ENCODE measurements at regions not wholly inside any gene's neighbourhood (a gene's known extent, or its start where the extent isn't known, plus 50 kb on each side); places are given as distances from the start of the nearest gene placed in this dataset.

DNA sequence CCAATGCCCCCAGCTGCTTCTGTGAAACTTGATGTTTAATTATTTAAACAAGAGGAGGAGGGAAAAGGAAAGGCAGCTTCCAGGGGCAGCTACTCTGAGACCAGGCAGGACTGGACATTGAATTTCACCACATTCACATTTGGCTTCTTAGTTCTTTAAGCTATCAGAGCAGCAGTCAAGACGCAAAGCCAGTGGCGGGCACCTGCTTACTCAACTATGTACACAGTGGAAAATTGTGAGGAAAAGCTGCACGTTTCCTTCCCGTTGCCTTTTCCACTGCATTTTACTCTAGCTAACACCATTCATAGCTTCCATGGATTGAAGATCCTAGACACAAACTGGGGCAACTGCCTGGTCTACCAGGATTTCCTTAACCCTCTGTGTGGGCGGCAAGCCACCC, 200.3 kb downstream of the ERCC6L2 start:
- 98% methylated on average over 5 of the region's 5 CpGs for WGBS
- H3K4me1 ChIP-seq (ENCODE audit: control insufficient read depth in 2 of 2, insufficient read depth in 2 of 2, low read length in 2 of 2) = no peaks in the 10 kb centered on the region

DNA sequence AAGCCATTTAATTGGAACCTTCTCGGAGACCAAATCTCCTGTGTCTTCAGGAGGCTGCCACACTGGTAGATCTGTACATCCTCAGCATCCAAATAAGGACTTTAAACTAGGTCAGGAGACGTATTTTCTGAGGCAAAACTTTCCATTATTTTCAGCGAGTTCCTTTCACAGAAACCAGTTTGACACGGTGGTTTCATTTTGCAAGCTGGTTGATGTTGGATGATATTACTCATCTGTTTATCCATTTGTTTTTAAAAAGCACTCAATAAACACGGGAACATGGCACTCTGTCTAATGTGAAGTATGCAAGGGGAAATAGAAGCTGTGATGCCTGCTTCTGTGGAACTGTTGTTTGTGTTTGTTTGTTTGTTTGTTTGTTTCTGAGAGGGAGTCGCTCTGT, 199.6 kb downstream of the ERCC6L2 start:
- H3K4me1 ChIP-seq (ENCODE audit: control insufficient read depth in 2 of 2, insufficient read depth in 2 of 2, low read length in 2 of 2) = no peaks in the 10 kb centered on the region
- no peaks in the 10 kb centered on the region for H3K9me3 ChIP-seq (ENCODE audit: control insufficient read depth in 2 of 2, insufficient read depth in 1 of 2, low read length in 1 of 2)
- H3K36me3 ChIP-seq (ENCODE audit: control insufficient read depth in 2 of 2, insufficient read depth in 2 of 2, low read length in 1 of 2) = no peaks in the 10 kb centered on the region
- no peak overlapping the region for H3K4me3 ChIP-seq (ENCODE audit: low read length in 2 of 2)
- DNase-seq (ENCODE audit: low read depth in 6 of 9, low spot score in 9 of 9) = no peak
- 93% methylated on average over 6 of the region's 6 CpGs for WGBS
- H3K27me3 ChIP-seq (ENCODE audit: control insufficient read depth in 2 of 2, insufficient read depth in 1 of 2, low read length in 1 of 2) = no peaks in the 10 kb centered on the region
- no peak overlapping the region for H3K27ac ChIP-seq (ENCODE audit: low read depth in 1 of 2, low read length in 1 of 2)

More for the DNA sequence above, 200.3 kb downstream of the ERCC6L2 start:
- no peak for DNase-seq (ENCODE audit: low read depth in 6 of 9, low spot score in 9 of 9)
- H3K9me3 ChIP-seq (ENCODE audit: control insufficient read depth in 2 of 2, insufficient read depth in 1 of 2, low read length in 1 of 2) = no peaks in the 10 kb centered on the region
- H3K36me3 ChIP-seq (ENCODE audit: control insufficient read depth in 2 of 2, insufficient read depth in 2 of 2, low read length in 1 of 2) = no peaks in the 10 kb centered on the region
- H3K4me3 ChIP-seq (ENCODE audit: low read length in 2 of 2) = no peak overlapping the region
- no peak overlapping the region for H3K27ac ChIP-seq (ENCODE audit: low read depth in 1 of 2, low read length in 1 of 2)
- no peaks in the 10 kb centered on the region for H3K27me3 ChIP-seq (ENCODE audit: control insufficient read depth in 2 of 2, insufficient read depth in 1 of 2, low read length in 1 of 2)

DNA sequence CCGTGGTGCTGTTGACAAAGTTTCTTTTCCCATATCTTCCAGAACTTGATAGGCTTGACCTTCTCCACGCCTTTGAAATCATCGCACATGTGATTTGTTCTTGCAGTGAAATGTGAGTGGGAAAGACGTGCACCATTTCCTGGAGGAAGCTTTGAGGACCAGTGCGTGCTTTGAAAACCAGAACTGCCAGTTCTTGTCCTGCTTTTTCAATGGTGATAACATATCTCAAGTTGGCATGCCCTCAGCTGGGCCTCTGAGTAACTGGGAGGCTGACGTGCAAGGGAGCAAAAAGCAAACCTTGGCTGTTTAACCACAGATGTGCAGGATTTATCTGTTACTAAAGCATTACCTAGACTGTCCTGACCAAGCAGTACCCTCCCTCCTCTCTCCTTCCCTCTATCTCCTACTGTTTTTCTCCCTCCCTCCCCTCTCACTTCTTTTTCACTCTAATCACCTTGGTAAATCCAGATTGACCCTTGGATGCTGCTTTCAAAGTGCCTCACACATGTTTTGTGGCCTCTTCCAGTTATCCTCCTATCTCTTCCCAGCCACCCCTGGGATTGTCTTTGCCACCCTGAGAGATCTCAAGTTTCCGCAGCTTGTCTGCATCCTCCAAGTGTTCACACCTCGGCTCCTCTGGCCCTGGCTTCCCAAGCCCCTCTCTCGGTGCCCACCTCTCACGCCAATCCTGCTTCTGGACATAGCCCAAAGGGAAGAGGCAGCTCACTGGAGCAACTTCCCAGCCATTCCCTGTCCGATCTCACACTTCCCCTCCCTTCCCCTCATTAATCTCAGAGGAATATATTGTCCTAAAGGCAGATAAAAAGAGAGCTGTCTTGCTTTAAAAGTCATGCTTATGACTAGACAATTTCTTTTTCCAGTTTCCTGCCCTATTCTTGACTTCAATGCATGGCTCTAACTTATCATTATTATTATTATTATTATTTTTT, 198.3 kb downstream of the ERCC6L2 start:
- Histone ChIP-seq H3K27me3 (ENCODE audit: control insufficient read depth in 2 of 2, insufficient read depth in 1 of 2, low read length in 1 of 2) (no peaks in the 10 kb centered on the region), H3K9me3 (ENCODE audit: control insufficient read depth in 2 of 2, insufficient read depth in 1 of 2, low read length in 1 of 2) (no peaks in the 10 kb centered on the region), H3K4me1 (ENCODE audit: control insufficient read depth in 2 of 2, insufficient read depth in 2 of 2, low read length in 2 of 2) (no peaks in the 10 kb centered on the region), H3K4me3 (ENCODE audit: low read length in 2 of 2) (no peak overlapping the region), H3K27ac (ENCODE audit: low read depth in 1 of 2, low read length in 1 of 2) (no peak overlapping the region), H3K36me3 (ENCODE audit: control insufficient read depth in 2 of 2, insufficient read depth in 2 of 2, low read length in 1 of 2) (no peaks in the 10 kb centered on the region)
- no peak for DNase-seq (ENCODE audit: low read depth in 6 of 9, low spot score in 9 of 9)
- WGBS = 66% methylated on average over 11 of the region's 11 CpGs

DNA sequence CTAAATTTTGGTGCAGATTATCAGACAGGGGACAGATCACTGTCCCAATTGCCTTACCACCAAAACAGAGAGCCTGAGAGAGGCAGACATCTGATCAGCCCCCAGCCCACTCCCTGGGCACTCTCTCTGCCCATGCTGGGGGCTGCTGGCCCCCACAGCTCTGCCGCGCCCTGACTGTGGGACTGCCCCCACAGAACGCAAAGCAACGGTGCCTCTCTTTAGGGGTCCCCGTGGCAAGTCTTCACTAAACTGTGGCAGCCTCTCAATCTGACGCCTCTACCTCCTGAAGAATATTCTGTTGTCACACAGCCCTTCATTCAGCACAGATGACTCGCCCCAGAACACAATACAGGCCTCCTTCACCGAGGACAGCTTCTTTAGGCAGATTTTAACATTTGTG, 197.4 kb downstream of the ERCC6L2 start:
- no peak for DNase-seq (ENCODE audit: low read depth in 6 of 9, low spot score in 9 of 9)
- no peaks in the 10 kb centered on the region for H3K27me3 ChIP-seq (ENCODE audit: control insufficient read depth in 2 of 2, insufficient read depth in 1 of 2, low read length in 1 of 2)
- no peaks in the 10 kb centered on the region for H3K4me1 ChIP-seq (ENCODE audit: control insufficient read depth in 2 of 2, insufficient read depth in 2 of 2, low read length in 2 of 2)
- no peak overlapping the region for H3K27ac ChIP-seq (ENCODE audit: low read depth in 1 of 2, low read length in 1 of 2)
- 95% methylated on average over 8 of the region's 8 CpGs for WGBS
- H3K36me3 ChIP-seq (ENCODE audit: control insufficient read depth in 2 of 2, insufficient read depth in 2 of 2, low read length in 1 of 2) = no peaks in the 10 kb centered on the region
- no peaks in the 10 kb centered on the region for H3K9me3 ChIP-seq (ENCODE audit: control insufficient read depth in 2 of 2, insufficient read depth in 1 of 2, low read length in 1 of 2)
- H3K4me3 ChIP-seq (ENCODE audit: low read length in 2 of 2) = no peak overlapping the region

DNA sequence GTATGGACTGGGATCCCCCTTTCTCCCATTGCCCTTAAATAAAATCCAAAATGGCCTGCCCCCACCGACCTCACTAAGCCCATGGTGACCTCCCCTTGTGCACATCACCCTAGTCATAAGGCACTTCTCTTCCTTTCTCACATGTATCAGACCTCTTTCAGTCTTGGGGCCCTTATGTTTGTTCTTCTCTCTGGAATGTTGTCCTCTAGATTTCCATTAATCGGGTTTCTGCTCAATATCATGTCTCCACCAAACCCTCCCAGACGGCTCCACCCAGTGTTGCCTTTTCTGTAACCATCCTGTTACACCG, 196.3 kb downstream of the ERCC6L2 start:
- Histone ChIP-seq H3K4me3 (ENCODE audit: low read length in 2 of 2) (no peak overlapping the region), H3K9me3 (ENCODE audit: control insufficient read depth in 2 of 2, insufficient read depth in 1 of 2, low read length in 1 of 2) (no peaks in the 10 kb centered on the region), H3K27me3 (ENCODE audit: control insufficient read depth in 2 of 2, insufficient read depth in 1 of 2, low read length in 1 of 2) (no peaks in the 10 kb centered on the region), H3K4me1 (ENCODE audit: control insufficient read depth in 2 of 2, insufficient read depth in 2 of 2, low read length in 2 of 2) (no peaks in the 10 kb centered on the region), H3K36me3 (ENCODE audit: control insufficient read depth in 2 of 2, insufficient read depth in 2 of 2, low read length in 1 of 2) (no peaks in the 10 kb centered on the region), H3K27ac (ENCODE audit: low read depth in 1 of 2, low read length in 1 of 2) (no peak overlapping the region)
- DNase-seq (ENCODE audit: low read depth in 6 of 9, low spot score in 9 of 9) = no peak
- WGBS = 90% methylated on average over 4 of the region's 4 CpGs

DNA sequence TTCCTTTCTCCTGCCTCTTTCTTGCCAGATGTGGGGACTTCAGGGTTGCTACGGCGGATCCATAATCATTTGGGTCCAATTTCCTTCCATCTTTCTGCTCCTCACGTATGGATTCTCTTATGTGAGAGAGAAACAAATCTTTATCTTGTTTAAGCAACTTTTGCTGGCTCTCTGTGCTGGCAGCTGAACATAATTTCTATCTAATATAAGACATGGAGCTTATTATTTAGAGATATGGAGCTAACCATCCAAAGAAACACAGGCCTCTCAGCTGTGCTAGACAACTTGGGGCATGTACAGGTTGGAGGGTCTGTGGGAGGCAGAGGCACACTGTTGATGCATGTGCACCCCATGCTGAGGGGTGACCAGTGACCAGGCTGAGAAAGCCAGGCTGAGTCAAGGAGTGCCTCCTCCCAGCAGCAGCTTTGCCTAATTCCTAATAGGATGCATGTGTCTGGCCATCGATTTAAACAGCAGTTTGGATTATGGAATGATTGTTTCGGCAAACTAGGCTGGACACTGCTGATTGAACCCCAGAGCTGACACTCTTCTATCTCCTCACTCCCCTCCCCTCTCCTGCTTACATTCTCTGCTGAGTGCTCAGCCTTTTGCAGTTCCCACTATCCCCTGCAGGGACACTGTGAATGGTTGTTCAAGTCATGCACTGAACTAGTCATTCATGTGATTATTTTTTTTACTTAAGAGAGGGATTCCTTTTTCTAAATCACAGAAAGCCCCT, 195.8 kb downstream of the ERCC6L2 start:
- H3K36me3 ChIP-seq (ENCODE audit: control insufficient read depth in 2 of 2, insufficient read depth in 2 of 2, low read length in 1 of 2) = no peaks in the 10 kb centered on the region
- H3K4me3 ChIP-seq (ENCODE audit: low read length in 2 of 2) = no peak overlapping the region
- WGBS = 94% methylated on average over 5 of the region's 5 CpGs
- peak in 1 of 9 donors; percentile 42 for DNase-seq (ENCODE audit: low read depth in 6 of 9, low spot score in 9 of 9)
- H3K27ac ChIP-seq (ENCODE audit: low read depth in 1 of 2, low read length in 1 of 2) = no peak overlapping the region
- no peaks in the 10 kb centered on the region for H3K27me3 ChIP-seq (ENCODE audit: control insufficient read depth in 2 of 2, insufficient read depth in 1 of 2, low read length in 1 of 2)
- H3K9me3 ChIP-seq (ENCODE audit: control insufficient read depth in 2 of 2, insufficient read depth in 1 of 2, low read length in 1 of 2) = no peaks in the 10 kb centered on the region
- no peaks in the 10 kb centered on the region for H3K4me1 ChIP-seq (ENCODE audit: control insufficient read depth in 2 of 2, insufficient read depth in 2 of 2, low read length in 2 of 2)

DNA sequence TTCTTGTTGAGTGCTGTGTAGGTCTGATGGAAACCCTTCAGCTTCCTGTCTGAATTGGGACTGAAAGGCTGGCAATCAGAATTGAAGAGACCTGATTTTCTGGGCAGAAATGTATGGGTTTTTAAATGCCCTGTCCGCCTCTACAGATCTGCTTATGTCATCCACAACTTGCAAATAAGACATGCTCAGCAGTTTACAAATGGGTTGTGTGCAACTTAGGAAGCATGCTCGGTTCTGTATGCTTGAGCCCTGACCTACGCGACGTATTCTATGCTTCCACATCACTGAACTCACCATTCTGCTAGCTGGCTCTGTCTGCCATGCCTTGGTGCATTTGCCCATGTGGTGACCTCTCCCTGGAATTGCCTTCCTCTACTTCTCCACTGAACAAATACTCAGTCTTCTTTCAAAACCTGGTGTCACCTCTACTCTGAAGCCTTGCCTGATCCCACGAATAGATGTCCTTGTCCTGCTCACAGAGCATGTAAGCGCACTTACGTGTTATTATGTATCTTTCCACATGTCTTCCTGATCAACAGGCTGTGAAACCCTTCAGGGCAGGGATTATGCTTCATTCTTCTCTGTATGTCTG, 194.2 kb downstream of the ERCC6L2 start:
- Histone ChIP-seq H3K36me3 (ENCODE audit: control insufficient read depth in 2 of 2, insufficient read depth in 2 of 2, low read length in 1 of 2) (no peaks in the 10 kb centered on the region), H3K4me1 (ENCODE audit: control insufficient read depth in 2 of 2, insufficient read depth in 2 of 2, low read length in 2 of 2) (no peaks in the 10 kb centered on the region), H3K9me3 (ENCODE audit: control insufficient read depth in 2 of 2, insufficient read depth in 1 of 2, low read length in 1 of 2) (no peaks in the 10 kb centered on the region), H3K27me3 (ENCODE audit: control insufficient read depth in 2 of 2, insufficient read depth in 1 of 2, low read length in 1 of 2) (no peaks in the 10 kb centered on the region), H3K4me3 (ENCODE audit: low read length in 2 of 2) (no peak overlapping the region), H3K27ac (ENCODE audit: low read depth in 1 of 2, low read length in 1 of 2) (no peak overlapping the region)
- DNase-seq (ENCODE audit: low read depth in 6 of 9, low spot score in 9 of 9) = no peak
- WGBS = 97% methylated on average over 8 of the region's 8 CpGs

DNA sequence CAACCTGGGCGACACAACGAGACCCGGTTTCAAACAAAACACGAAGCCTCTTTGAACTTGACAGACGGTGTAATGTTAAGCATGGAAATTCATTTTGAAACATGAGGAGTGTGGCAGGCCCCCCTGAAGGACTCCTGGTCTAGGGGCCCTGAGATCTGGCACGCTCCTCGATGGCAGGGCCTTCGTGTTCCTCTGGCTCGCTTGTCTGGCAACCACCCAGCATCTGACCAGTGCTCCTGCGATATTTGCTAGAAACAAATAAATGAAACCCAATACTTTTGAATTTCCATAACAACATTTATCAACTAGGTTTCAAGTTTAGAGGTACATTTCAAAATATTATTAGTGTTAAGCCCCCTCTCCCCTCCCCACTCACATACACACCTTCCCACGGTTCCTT, 193.0 kb downstream of the ERCC6L2 start:
- no peaks in the 10 kb centered on the region for H3K9me3 ChIP-seq (ENCODE audit: control insufficient read depth in 2 of 2, insufficient read depth in 1 of 2, low read length in 1 of 2)
- no peak overlapping the region for H3K27ac ChIP-seq (ENCODE audit: low read depth in 1 of 2, low read length in 1 of 2)
- WGBS = 87% methylated on average over 11 of the region's 11 CpGs
- H3K4me1 ChIP-seq (ENCODE audit: control insufficient read depth in 2 of 2, insufficient read depth in 2 of 2, low read length in 2 of 2) = no peaks in the 10 kb centered on the region
- H3K36me3 ChIP-seq (ENCODE audit: control insufficient read depth in 2 of 2, insufficient read depth in 2 of 2, low read length in 1 of 2) = no peaks in the 10 kb centered on the region
- H3K4me3 ChIP-seq (ENCODE audit: low read length in 2 of 2) = no peak overlapping the region
- DNase-seq (ENCODE audit: low read depth in 6 of 9, low spot score in 9 of 9) = no peak
- H3K27me3 ChIP-seq (ENCODE audit: control insufficient read depth in 2 of 2, insufficient read depth in 1 of 2, low read length in 1 of 2) = no peaks in the 10 kb centered on the region

DNA sequence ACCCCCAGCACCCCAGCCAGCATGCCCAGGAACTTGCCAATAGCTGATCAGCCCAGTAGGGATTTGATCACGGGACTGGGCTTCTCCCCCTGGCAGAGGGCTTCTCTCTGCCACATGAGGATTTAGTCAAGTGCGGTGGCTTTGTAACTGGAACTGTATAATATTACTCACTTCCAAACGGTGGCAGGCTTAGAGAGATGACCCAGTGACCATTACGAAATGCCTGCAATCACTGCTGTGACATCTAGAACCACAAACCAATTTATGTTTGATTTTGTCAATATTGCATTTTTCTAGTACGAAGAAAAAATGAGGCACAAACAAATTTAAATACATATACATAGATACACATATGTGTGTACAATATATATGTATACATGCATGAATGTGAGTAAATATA, 192.1 kb downstream of the ERCC6L2 start:
- Histone ChIP-seq H3K4me1 (ENCODE audit: control insufficient read depth in 2 of 2, insufficient read depth in 2 of 2, low read length in 2 of 2) (no peaks in the 10 kb centered on the region), H3K27me3 (ENCODE audit: control insufficient read depth in 2 of 2, insufficient read depth in 1 of 2, low read length in 1 of 2) (no peaks in the 10 kb centered on the region), H3K9me3 (ENCODE audit: control insufficient read depth in 2 of 2, insufficient read depth in 1 of 2, low read length in 1 of 2) (no peaks in the 10 kb centered on the region), H3K27ac (ENCODE audit: low read depth in 1 of 2, low read length in 1 of 2) (no peak overlapping the region), H3K4me3 (ENCODE audit: low read length in 2 of 2) (no peak overlapping the region), H3K36me3 (ENCODE audit: control insufficient read depth in 2 of 2, insufficient read depth in 2 of 2, low read length in 1 of 2) (no peaks in the 10 kb centered on the region)
- no peak for DNase-seq (ENCODE audit: low read depth in 6 of 9, low spot score in 9 of 9)
- WGBS = 91% methylated on average over 5 of the region's 5 CpGs

Measured in thymus (tissue), 11 donors.